ENCODE measurements at regions not wholly inside any gene's neighbourhood (a gene's known extent, or its start where the extent isn't known, plus 50 kb on each side); places are given as distances from the start of the nearest gene placed in this dataset.

GRCh38 chr20:21936720-21937380 is 231.4 kb downstream of the PAX1 start:
- Histone ChIP-seq H3K27ac (no peak overlapping the region), H3K9me3 (no peaks in the 10 kb centered on the region), H3K4me1 (no peaks in the 10 kb centered on the region), H3K4me3 (no peak overlapping the region), H3K36me3 (no peaks in the 10 kb centered on the region), H3K27me3 (no peaks in the 10 kb centered on the region)
- DNase-seq (no peak), ATAC-seq (ENCODE audit: low FRiP score in 2 of 2) (no peak)
- no peak for TF ChIP-seq POLR2A (IDR thresholded peaks at IDR 0.05)
- no peak for TF ChIP-seq CTCF (IDR thresholded peaks at IDR 0.05)
- TF ChIP-seq EP300 (IDR thresholded peaks at IDR 0.05) = no peak
- TF ChIP-seq POLR2AphosphoS5 (IDR thresholded peaks at IDR 0.05) = no peak
- WGBS, 2 donors = 35 to 39% methylated on average over 3 of the region's 3 CpGs

- TF ChIP-seq POLR2AphosphoS5 (IDR thresholded peaks at IDR 0.05) = no peak
- no peak for TF ChIP-seq POLR2A (IDR thresholded peaks at IDR 0.05)
- no peak for TF ChIP-seq CTCF (IDR thresholded peaks at IDR 0.05)
- no peak for TF ChIP-seq EP300 (IDR thresholded peaks at IDR 0.05)
- DNase-seq = no peak
- no peaks in the 10 kb centered on the region for H3K36me3 ChIP-seq
- no peaks in the 10 kb centered on the region for H3K4me1 ChIP-seq
- no peak overlapping the region for H3K4me3 ChIP-seq
- H3K27me3 ChIP-seq = no peaks in the 10 kb centered on the region
- no peak for ATAC-seq (ENCODE audit: low FRiP score in 2 of 2)
- no peak overlapping the region for H3K27ac ChIP-seq
- H3K9me3 ChIP-seq = no peaks in the 10 kb centered on the region
- WGBS, 2 donors = 57 to 74% methylated on average over 4 of the region's 4 CpGs
These were observed 230.8 kb downstream of the PAX1 start for GRCh38 chr20:21936261-21936660.

GRCh38 chr20:21933526-21933925 is 228.1 kb downstream of the PAX1 start:
- no peak for TF ChIP-seq CTCF (IDR thresholded peaks at IDR 0.05)
- no peak for TF ChIP-seq EP300 (IDR thresholded peaks at IDR 0.05)
- no peak for DNase-seq
- ATAC-seq (ENCODE audit: low FRiP score in 2 of 2) = no peak
- WGBS, 2 donors = 91% methylated on average over 3 of the region's 3 CpGs
- H3K27ac ChIP-seq = no peak overlapping the region
- H3K27me3 ChIP-seq = no peaks in the 10 kb centered on the region
- H3K9me3 ChIP-seq = no peaks in the 10 kb centered on the region
- H3K36me3 ChIP-seq = no peaks in the 10 kb centered on the region
- no peaks in the 10 kb centered on the region for H3K4me1 ChIP-seq
- no peak overlapping the region for H3K4me3 ChIP-seq

- TF ChIP-seq CTCF (IDR thresholded peaks at IDR 0.05) = no peak
- no peak for TF ChIP-seq POLR2AphosphoS5 (IDR thresholded peaks at IDR 0.05)
- no peak for TF ChIP-seq POLR2A (IDR thresholded peaks at IDR 0.05)
- no peak for TF ChIP-seq EP300 (IDR thresholded peaks at IDR 0.05)
- no peaks in the 10 kb centered on the region for H3K36me3 ChIP-seq
- no peak overlapping the region for H3K27ac ChIP-seq
- DNase-seq = no peak
- 51 to 60% methylated on average over 5 of the region's 5 CpGs for WGBS, 2 donors
- no peaks in the 10 kb centered on the region for H3K4me1 ChIP-seq
- no peaks in the 10 kb centered on the region for H3K9me3 ChIP-seq
- no peak for ATAC-seq (ENCODE audit: low FRiP score in 2 of 2)
- H3K27me3 ChIP-seq = no peaks in the 10 kb centered on the region
- H3K4me3 ChIP-seq = no peak overlapping the region
These were observed 215.8 kb downstream of the PAX1 start for GRCh38 chr20:21921251-21921650.

GRCh38 chr20:21920211-21920610 is 214.7 kb downstream of the PAX1 start:
- DNase-seq = no peak
- Histone ChIP-seq H3K27me3 (no peaks in the 10 kb centered on the region), H3K9me3 (no peaks in the 10 kb centered on the region), H3K4me3 (no peak overlapping the region), H3K36me3 (no peaks in the 10 kb centered on the region), H3K4me1 (no peaks in the 10 kb centered on the region), H3K27ac (no peak overlapping the region)
- WGBS, 2 donors = 59 to 64% methylated on average over 3 of the region's 3 CpGs
- TF ChIP-seq POLR2AphosphoS5 (IDR thresholded peaks at IDR 0.05) (no peak), POLR2A (IDR thresholded peaks at IDR 0.05) (no peak), EP300 (IDR thresholded peaks at IDR 0.05) (no peak), CTCF (IDR thresholded peaks at IDR 0.05) (no peak)
- ATAC-seq (ENCODE audit: low FRiP score in 2 of 2) = no peak

Data from upper lobe of left lung (tissue), 6 donors.